Left hindlimb (tissue), 1 donor: ENCODE measurements at regions not wholly inside any gene's neighbourhood (a gene's known extent, or its start where the extent isn't known, plus 50 kb on each side); places are given as distances from the start of the nearest gene placed in this dataset.

Source experiments
- DNase-seq: peaks from one replicate; pipeline ENCODE4 v3.0.0-alpha.2; 2018

GRCh38 chr2:223227338-223227737 lies 175.3 kb downstream of the KCNE4 start:
- DNase-seq: no peak

GRCh38 chr2:223228871-223229270 lies 176.9 kb downstream of the KCNE4 start:
- DNase-seq: no peak

- no peak for DNase-seq
Measured at GRCh38 chr2:223230352-223230751, 178.4 kb downstream of the KCNE4 start.

- DNase-seq: no peak
Measured at GRCh38 chr2:223232285-223232684, 180.3 kb downstream of the KCNE4 start.

GRCh38 chr2:223232896-223233295 lies 180.9 kb downstream of the KCNE4 start:
- DNase-seq: no peak

- DNase-seq: no peak
Measured at GRCh38 chr2:223235986-223236385, 184.0 kb downstream of the KCNE4 start.

GRCh38 chr2:223238301-223238700 lies 186.3 kb downstream of the KCNE4 start:
- DNase-seq: no peak

- DNase-seq: no peak
Measured at GRCh38 chr2:223243233-223243632, 191.2 kb downstream of the KCNE4 start.

DNA sequence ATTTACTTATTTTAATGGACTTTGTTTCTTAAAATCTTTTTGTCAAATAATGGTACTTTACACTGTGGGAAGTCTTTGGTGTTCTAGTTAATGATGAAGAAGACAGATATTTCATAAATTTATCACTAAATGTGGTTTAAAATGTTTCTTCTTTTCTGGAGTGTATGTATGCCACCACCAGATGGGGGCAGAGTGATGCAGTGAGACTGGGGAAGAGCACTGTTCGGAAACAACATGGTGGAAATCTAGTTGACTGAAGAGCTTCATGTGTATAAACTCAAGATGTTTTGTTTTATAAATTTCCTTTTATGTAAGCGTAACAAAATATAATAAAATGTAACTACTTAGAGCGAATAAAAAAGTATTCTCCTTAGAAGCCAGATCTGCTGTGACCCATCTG lies 195.1 kb downstream of the KCNE4 start:
- DNase-seq: no peak

DNA sequence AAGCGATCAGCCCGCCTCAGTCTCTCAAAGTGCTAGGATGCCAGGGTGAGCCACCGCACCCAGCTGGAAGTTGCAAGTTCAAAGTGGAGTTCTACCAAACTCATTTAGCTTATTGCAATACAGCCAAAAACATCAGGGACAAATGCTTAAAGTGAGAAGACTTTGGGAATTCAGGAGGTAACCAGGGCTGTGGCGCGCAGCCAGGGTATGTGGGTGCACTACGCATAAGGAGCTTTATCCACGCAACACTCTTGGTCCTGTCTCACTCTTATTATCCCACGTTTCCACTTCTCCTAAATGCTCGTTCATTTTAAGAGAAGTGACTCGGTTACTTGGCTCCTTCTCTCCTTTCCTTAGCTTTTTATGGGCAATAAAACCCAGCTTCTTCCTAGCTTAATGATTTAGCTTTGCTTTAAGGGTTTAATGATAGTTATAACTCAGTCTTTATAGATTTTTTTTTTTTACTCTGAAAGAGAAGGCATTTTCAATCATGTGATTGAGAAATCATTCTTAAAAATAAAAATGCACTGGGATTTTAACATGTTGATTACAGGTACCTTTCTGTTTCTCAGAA lies 199.8 kb downstream of the KCNE4 start:
- DNase-seq: no peak

GRCh38 chr2:223260681-223261080 lies 208.7 kb downstream of the KCNE4 start:
- no peak for DNase-seq

DNA sequence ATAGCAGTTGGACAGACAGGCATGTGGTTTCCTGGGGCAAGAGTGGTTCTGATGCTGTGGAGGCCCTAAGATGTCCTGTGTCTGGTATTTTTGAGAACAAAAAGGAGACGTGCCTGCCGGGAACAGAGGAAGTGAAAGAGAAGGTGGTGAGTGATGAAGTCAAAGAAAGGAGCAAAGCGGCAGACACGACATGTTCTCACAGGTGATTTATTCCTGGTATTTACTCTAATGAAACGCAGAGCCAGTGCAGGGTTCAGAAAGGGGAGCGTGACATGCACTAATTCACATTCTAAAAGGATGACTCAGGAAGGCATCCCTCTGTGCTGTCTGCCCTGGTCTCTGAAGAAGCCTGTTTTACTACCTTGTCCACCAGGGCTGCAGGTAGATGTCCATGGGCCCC lies 211.0 kb downstream of the KCNE4 start:
- DNase-seq: no peak

DNA sequence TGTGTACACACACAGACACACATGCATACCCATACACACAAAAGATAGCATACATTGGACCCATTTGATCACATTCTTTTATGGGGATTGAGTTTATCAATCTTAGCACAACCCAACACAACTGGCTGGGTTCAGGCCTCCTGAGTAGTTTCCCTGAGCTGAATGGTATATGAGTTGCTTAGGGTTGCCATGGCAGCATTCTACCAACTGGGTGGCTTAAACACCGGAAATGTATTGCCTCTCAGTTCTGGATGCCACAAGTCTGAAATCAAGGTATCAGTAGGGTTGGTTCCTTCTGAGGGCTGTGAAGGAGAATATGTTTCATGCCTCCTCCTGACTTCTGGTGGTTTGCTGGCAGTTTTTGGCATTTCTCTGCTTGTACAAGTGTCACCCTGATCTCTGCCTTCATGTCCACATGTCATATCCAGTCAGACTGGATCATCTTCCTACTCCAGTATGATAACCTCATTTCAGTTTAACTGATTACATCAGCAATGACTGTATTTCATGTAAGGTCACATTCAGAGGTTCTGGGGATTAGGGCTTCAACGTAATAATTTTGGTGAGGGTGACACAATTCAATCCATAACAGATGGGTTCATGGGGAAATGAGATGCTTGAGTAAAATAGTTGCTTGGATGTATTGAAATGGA lies 212.7 kb downstream of the KCNE4 start:
- DNase-seq: no peak

GRCh38 chr2:223267160-223267951 lies 215.4 kb downstream of the KCNE4 start:
- DNase-seq: no peak

GRCh38 chr2:223269386-223269785 lies 217.4 kb downstream of the KCNE4 start:
- no peak for DNase-seq

DNA sequence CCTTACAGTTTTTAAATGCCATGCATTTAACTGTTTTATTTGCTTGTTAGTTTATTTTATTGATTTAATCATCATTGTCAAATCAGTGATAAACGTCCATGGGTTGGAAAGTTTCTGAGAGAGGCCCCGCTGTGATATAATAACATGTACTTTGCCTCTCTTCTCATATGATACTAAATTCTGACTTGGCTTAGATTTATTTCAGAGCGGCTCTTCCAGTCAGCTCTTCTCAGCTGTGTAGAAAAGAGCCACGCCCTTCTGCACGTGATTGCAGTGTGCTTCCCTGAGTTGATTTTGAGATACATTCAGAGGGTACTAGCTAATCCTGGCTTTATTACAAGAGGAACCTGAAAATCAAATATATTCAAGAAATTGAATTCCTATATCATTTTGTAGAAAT lies 218.6 kb downstream of the KCNE4 start:
- DNase-seq: no peak

DNA sequence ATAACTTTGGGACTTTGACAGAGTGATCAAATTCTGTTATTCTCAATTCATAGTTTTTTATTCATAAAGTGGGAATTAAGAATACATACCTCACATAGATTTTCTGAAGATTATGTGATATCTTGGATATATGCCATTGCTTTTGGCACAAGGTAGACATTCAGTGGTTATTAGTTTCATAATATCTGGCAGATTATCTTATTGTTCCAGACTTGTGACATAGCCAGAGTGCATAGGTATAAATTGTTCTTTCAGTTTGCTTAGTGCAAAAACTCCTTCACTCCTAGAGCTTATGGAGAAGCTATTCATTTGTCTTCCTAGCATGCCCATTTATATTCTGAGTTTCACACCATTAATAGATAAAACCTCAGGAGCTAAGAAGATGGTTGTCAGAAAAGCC lies 222.0 kb downstream of the KCNE4 start:
- DNase-seq: no peak

- no peak for DNase-seq
Measured at GRCh38 chr2:223282221-223282620, 230.2 kb downstream of the KCNE4 start.

- no peak for DNase-seq
Measured at GRCh38 chr2:223283329-223283728, 231.3 kb downstream of the KCNE4 start.

- DNase-seq: no peak
Measured at GRCh38 chr2:223283771-223284170, 231.8 kb downstream of the KCNE4 start.

- DNase-seq: no peak
Measured at GRCh38 chr2:223285370-223286265, 233.6 kb downstream of the KCNE4 start.

GRCh38 chr2:223294756-223295155 lies 242.8 kb downstream of the KCNE4 start:
- DNase-seq: no peak

- no peak for DNase-seq
Measured at GRCh38 chr2:223297788-223298187, 245.8 kb downstream of the KCNE4 start.
